ENCODE measurements at regions not wholly inside any gene's neighbourhood (a gene's known extent, or its start where the extent isn't known, plus 50 kb on each side); places are given as distances from the start of the nearest gene placed in this dataset.

- TF ChIP-seq POLR2A (IDR thresholded peaks at IDR 0.05; ENCODE audit: low read depth, low read length) = no peak
- TF ChIP-seq TAF1 (IDR thresholded peaks at IDR 0.05; ENCODE audit: low read depth, low read length) = no peak
- no peak for TF ChIP-seq SPI1 (IDR thresholded peaks at IDR 0.05; ENCODE audit: low read depth, low read length)
- no peak for TF ChIP-seq POU2F2 (IDR thresholded peaks at IDR 0.05; ENCODE audit: low read depth, low read length)
- TF ChIP-seq POLR2AphosphoS5 (IDR thresholded peaks at IDR 0.05; ENCODE audit: low read depth, low read length) = no peak
- TF ChIP-seq PAX5 (IDR thresholded peaks at IDR 0.05; ENCODE audit: insufficient read depth, low read length, severe bottlenecking) = no peak
- DNase-seq (ENCODE audit: insufficient read length, low spot score) (no peak), FAIRE-seq (no peak)
Observed at GRCh38 chr19:31000913-31001312, 348.3 kb downstream of the TSHZ3 start.

GRCh38 chr19:30999726-31000125, 349.5 kb downstream of the TSHZ3 start:
- FAIRE-seq = no peak
- DNase-seq (ENCODE audit: insufficient read length, low spot score) = no peak
- TF ChIP-seq POLR2A (IDR thresholded peaks at IDR 0.05; ENCODE audit: low read depth, low read length) (no peak), POLR2AphosphoS5 (IDR thresholded peaks at IDR 0.05; ENCODE audit: low read depth, low read length) (no peak), TAF1 (IDR thresholded peaks at IDR 0.05; ENCODE audit: low read depth, low read length) (no peak), PAX5 (IDR thresholded peaks at IDR 0.05; ENCODE audit: insufficient read depth, low read length, severe bottlenecking) (no peak), POU2F2 (IDR thresholded peaks at IDR 0.05; ENCODE audit: low read depth, low read length) (no peak), SPI1 (IDR thresholded peaks at IDR 0.05; ENCODE audit: low read depth, low read length) (no peak)

GRCh38 chr19:30997222-30997621, 352.0 kb downstream of the TSHZ3 start:
- FAIRE-seq (no peak), DNase-seq (ENCODE audit: insufficient read length, low spot score) (no peak)
- TF ChIP-seq PAX5 (IDR thresholded peaks at IDR 0.05; ENCODE audit: insufficient read depth, low read length, severe bottlenecking) (no peak), TAF1 (IDR thresholded peaks at IDR 0.05; ENCODE audit: low read depth, low read length) (no peak), POU2F2 (IDR thresholded peaks at IDR 0.05; ENCODE audit: low read depth, low read length) (no peak), POLR2A (IDR thresholded peaks at IDR 0.05; ENCODE audit: low read depth, low read length) (no peak)

GRCh38 chr19:30978639-30979038, 370.6 kb downstream of the TSHZ3 start:
- TF ChIP-seq POLR2AphosphoS5 (IDR thresholded peaks at IDR 0.05; ENCODE audit: low read depth, low read length) = no peak
- TF ChIP-seq PAX5 (IDR thresholded peaks at IDR 0.05; ENCODE audit: insufficient read depth, low read length, severe bottlenecking) = no peak
- TF ChIP-seq POLR2A (IDR thresholded peaks at IDR 0.05; ENCODE audit: low read depth, low read length) = no peak
- no peak for TF ChIP-seq POU2F2 (IDR thresholded peaks at IDR 0.05; ENCODE audit: low read depth, low read length)
- no peak for TF ChIP-seq SPI1 (IDR thresholded peaks at IDR 0.05; ENCODE audit: low read depth, low read length)
- no peak for TF ChIP-seq TAF1 (IDR thresholded peaks at IDR 0.05; ENCODE audit: low read depth, low read length)
- DNase-seq (ENCODE audit: insufficient read length, low spot score) (no peak), FAIRE-seq (no peak)

- TF ChIP-seq TAF1 (IDR thresholded peaks at IDR 0.05; ENCODE audit: low read depth, low read length) (no peak), POU2F2 (IDR thresholded peaks at IDR 0.05; ENCODE audit: low read depth, low read length) (no peak), PAX5 (IDR thresholded peaks at IDR 0.05; ENCODE audit: insufficient read depth, low read length, severe bottlenecking) (no peak), POLR2A (IDR thresholded peaks at IDR 0.05; ENCODE audit: low read depth, low read length) (no peak), POLR2AphosphoS5 (IDR thresholded peaks at IDR 0.05; ENCODE audit: low read depth, low read length) (no peak), SPI1 (IDR thresholded peaks at IDR 0.05; ENCODE audit: low read depth, low read length) (no peak)
Observed at GRCh38 chr19:30969591-30969990, 379.6 kb downstream of the TSHZ3 start.

GRCh38 chr19:30968841-30969399, 380.3 kb downstream of the TSHZ3 start:
- FAIRE-seq = no peak
- TF ChIP-seq TAF1 (IDR thresholded peaks at IDR 0.05; ENCODE audit: low read depth, low read length) = no peak
- no peak for TF ChIP-seq POU2F2 (IDR thresholded peaks at IDR 0.05; ENCODE audit: low read depth, low read length)
- TF ChIP-seq POLR2AphosphoS5 (IDR thresholded peaks at IDR 0.05; ENCODE audit: low read depth, low read length) = no peak
- no peak for TF ChIP-seq POLR2A (IDR thresholded peaks at IDR 0.05; ENCODE audit: low read depth, low read length)
- no peak for TF ChIP-seq PAX5 (IDR thresholded peaks at IDR 0.05; ENCODE audit: insufficient read depth, low read length, severe bottlenecking)
- TF ChIP-seq SPI1 (IDR thresholded peaks at IDR 0.05; ENCODE audit: low read depth, low read length) = no peak
- DNase-seq (ENCODE audit: insufficient read length, low spot score) = no peak

More at GRCh38 chr19:30969591-30969990, 379.6 kb downstream of the TSHZ3 start:
- no peak for FAIRE-seq
- no peak for DNase-seq (ENCODE audit: insufficient read length, low spot score)

GRCh38 chr19:30968210-30968609, 381.0 kb downstream of the TSHZ3 start:
- TF ChIP-seq POLR2A (IDR thresholded peaks at IDR 0.05; ENCODE audit: low read depth, low read length) (no peak), PAX5 (IDR thresholded peaks at IDR 0.05; ENCODE audit: insufficient read depth, low read length, severe bottlenecking) (no peak), POLR2AphosphoS5 (IDR thresholded peaks at IDR 0.05; ENCODE audit: low read depth, low read length) (no peak), TAF1 (IDR thresholded peaks at IDR 0.05; ENCODE audit: low read depth, low read length) (no peak), POU2F2 (IDR thresholded peaks at IDR 0.05; ENCODE audit: low read depth, low read length) (no peak), SPI1 (IDR thresholded peaks at IDR 0.05; ENCODE audit: low read depth, low read length) (no peak)
- FAIRE-seq (no peak), DNase-seq (ENCODE audit: insufficient read length, low spot score) (no peak)

GRCh38 chr19:30966486-30966885, 382.8 kb downstream of the TSHZ3 start:
- no peak for FAIRE-seq
- DNase-seq (ENCODE audit: insufficient read length, low spot score) = no peak
- TF ChIP-seq POLR2AphosphoS5 (IDR thresholded peaks at IDR 0.05; ENCODE audit: low read depth, low read length) = no peak
- no peak for TF ChIP-seq TAF1 (IDR thresholded peaks at IDR 0.05; ENCODE audit: low read depth, low read length)
- TF ChIP-seq PAX5 (IDR thresholded peaks at IDR 0.05; ENCODE audit: insufficient read depth, low read length, severe bottlenecking) = no peak
- no peak for TF ChIP-seq POU2F2 (IDR thresholded peaks at IDR 0.05; ENCODE audit: low read depth, low read length)
- no peak for TF ChIP-seq SPI1 (IDR thresholded peaks at IDR 0.05; ENCODE audit: low read depth, low read length)
- TF ChIP-seq POLR2A (IDR thresholded peaks at IDR 0.05; ENCODE audit: low read depth, low read length) = no peak

GRCh38 chr19:30959011-30959410, 390.2 kb downstream of the TSHZ3 start:
- no peak for TF ChIP-seq SPI1 (IDR thresholded peaks at IDR 0.05; ENCODE audit: low read depth, low read length)
- TF ChIP-seq POLR2A (IDR thresholded peaks at IDR 0.05; ENCODE audit: low read depth, low read length) = no peak
- TF ChIP-seq PAX5 (IDR thresholded peaks at IDR 0.05; ENCODE audit: insufficient read depth, low read length, severe bottlenecking) = no peak
- TF ChIP-seq POU2F2 (IDR thresholded peaks at IDR 0.05; ENCODE audit: low read depth, low read length) = no peak
- TF ChIP-seq POLR2AphosphoS5 (IDR thresholded peaks at IDR 0.05; ENCODE audit: low read depth, low read length) = no peak
- TF ChIP-seq TAF1 (IDR thresholded peaks at IDR 0.05; ENCODE audit: low read depth, low read length) = no peak
- FAIRE-seq = no peak
- DNase-seq (ENCODE audit: insufficient read length, low spot score) = no peak
